GM19239 (cell line): ENCODE measurements at regions not wholly inside any gene's neighbourhood (a gene's known extent, or its start where the extent isn't known, plus 50 kb on each side); places are given as distances from the start of the nearest gene placed in this dataset.

Experiments
- DNase-seq: peaks from one replicate; pipeline ENCODE4 v3.0.0; 2011; ENCODE audit warnings: low spot score; ENCODE audit not compliant: insufficient read length
- FAIRE-seq: peaks from 2 replicates; lab custom pipeline; 2011; peaks lifted over from hg19 to GRCh38; lab: Jason Lieb, UNC

- FAIRE-seq = no peak
These were observed 894.4 kb upstream of the PCDH9 start for GRCh38 chr13:68124437-68125086.

DNA sequence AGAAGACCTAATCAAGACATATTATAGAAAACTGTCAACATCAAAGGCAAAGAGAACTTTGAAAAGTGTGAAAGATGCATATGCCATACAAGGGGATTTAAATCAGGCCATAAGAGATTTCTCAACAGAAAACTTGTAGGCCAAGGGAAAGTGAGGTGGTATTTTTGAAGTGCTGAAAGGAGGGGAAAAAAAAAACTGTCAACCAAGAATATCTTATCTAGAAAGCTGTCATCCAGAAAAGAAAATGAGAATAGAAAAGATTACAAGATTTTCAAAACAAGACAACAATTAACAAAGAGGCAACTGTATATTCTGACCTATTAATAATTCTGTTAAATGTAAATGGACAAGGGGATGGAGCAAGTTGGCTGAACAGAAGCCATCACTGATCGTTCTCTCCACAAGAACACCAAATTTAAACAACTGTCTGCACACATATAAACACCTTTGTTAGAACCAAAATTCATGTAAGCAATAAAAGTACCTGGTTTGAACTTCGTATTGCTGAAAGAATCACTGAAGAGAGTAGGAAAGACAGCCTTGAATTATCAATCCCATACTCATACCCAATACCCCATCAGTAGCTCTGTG lies 880.1 kb upstream of the PCDH9 start:
- FAIRE-seq = no peak

More at GRCh38 chr13:68124437-68125086, 894.4 kb upstream of the PCDH9 start:
- DNase-seq = no peak

GRCh38 chr13:68107667-68108066 lies 877.5 kb upstream of the PCDH9 start:
- DNase-seq = no peak

More for the DNA sequence above, 880.1 kb upstream of the PCDH9 start:
- DNase-seq = no peak

DNA sequence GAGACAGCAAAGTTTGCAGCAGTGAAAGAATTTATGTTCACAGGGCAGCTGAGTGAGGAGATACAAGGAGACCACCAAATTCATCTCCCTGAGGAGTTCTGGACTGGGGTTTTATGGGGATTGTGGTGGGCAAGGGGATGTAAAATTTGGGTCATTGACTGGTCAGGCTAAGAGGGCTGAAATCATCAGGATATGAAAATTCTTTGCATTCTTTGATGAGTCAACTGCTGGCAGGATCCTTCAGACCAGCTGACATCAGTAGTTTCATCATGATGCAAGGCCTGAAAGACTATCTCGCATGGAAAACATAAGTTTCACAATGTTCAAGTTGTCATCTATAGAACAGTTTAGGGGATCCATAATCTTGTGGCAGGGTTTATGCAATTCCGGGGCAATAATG lies 869.5 kb upstream of the PCDH9 start:
- no peak for FAIRE-seq
- DNase-seq = no peak

More at GRCh38 chr13:68107667-68108066, 877.5 kb upstream of the PCDH9 start:
- no peak for FAIRE-seq

DNA sequence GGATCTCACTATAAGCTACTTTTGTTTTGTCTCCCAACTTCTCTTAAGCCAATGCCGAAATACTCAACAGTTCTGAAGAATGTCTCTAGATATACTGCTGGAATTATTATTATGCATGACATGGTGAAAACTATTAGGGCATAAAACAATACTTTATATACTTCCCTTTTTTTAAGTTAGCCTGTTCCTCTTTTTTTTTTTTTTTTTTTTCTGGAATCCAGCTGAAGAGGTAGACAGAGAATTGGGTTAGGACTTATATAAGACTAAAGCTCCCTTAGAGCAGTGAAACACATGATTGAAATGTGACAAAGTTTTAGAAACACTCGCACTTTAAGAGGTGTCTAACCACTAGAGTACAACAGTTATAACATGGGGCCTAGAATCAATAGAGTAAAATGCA lies 850.9 kb upstream of the PCDH9 start:
- FAIRE-seq (no peak), DNase-seq (no peak)

- FAIRE-seq (no peak), DNase-seq (no peak)
These were observed 848.7 kb upstream of the PCDH9 start for GRCh38 chr13:68078874-68079273.

DNA sequence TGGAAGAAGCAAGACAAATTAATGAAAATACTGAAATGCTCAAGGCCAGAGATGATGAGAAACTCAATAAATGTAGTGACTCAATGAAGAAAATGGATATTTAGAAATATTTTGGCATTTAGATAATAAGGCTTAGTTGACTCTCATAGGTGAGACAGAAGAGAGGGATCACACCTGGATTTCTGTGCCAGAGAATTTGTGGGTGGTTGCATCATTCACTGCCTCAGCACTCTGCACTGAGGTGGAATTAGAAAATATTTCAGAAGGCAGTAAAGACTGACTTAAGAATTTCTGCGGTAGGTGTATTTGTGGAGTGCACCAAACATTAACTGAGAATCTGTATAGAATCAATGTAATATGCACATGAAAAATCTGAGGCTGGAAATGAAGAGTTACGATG lies 848.3 kb upstream of the PCDH9 start:
- FAIRE-seq = no peak

DNA sequence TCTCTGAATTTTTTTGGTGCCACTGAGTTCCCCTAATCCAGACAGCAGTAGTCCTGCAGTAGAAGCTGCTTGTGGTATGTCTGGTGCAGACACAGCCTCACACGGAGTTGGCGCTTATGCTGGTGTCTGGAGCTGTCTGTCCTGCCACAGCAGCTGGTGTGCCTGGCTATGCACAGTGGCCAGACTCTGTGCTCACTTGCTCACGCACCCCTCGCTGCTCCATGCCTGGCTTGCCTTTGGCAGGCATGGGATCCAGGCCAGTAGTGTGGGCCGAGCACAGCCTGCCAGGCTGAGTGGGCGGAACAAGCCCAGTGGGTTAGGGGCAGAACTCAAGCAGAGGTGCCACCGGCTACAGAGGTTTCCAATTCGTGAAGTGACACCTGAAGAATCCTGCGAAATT lies 845.9 kb upstream of the PCDH9 start:
- DNase-seq = no peak
- FAIRE-seq = no peak

More for the DNA sequence above, 848.3 kb upstream of the PCDH9 start:
- no peak for DNase-seq

- no peak for FAIRE-seq
- DNase-seq = no peak
These were observed 836.9 kb upstream of the PCDH9 start for GRCh38 chr13:68066879-68067513.

DNA sequence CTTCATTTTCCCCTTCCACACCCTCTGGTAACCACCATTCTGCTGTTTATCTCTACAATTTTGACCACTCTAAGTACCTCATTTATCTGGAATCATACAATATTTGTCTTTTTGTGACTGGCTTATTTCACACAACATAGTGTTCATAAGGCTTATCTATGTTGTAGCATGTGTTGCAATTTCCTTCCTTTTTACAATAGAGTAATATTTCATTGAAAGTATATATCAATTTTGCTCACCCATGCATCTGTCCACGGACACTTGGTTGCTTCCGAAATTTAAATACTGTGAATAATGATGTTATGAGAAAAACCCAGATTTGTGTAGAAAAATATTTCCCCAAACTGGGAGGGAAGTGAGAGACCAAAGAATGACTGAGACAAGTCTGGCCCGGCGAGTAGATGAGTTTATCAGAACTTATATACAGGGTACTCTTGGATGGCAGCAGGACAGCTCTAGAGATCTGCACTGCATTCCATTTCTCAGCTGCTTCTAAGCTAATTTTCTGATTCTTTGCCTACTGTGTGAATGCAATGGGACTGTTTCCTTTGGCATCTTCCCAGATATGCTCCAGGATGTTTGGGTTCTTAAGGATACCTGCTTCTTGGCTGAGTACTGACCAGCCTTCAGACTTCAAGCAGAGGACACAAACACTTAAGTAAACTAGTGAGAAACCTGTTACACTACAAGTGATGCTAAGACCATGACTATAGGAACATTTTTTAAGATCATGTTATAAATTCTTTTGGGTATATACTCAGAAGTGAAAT lies 834.0 kb upstream of the PCDH9 start:
- FAIRE-seq = no peak
- no peak for DNase-seq

DNA sequence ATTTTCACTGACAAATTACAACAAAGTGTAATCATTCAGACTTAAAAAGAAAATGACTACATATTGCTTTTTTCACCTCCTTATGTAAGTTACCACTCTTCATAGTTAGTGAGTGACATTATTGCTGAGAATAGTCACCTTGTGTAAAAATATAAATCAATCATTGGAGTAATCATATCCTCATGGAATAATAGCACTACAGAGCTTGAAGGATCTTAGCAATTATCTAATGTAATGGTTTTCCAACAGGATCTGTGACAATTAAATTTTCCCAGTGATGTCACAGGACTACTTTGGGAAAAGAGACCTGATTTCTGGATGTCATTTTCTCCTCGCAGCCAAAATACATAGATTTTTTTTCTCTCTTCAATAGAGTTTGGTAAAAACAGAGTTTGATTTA lies 833.0 kb upstream of the PCDH9 start:
- no peak for DNase-seq
- FAIRE-seq = no peak

DNA sequence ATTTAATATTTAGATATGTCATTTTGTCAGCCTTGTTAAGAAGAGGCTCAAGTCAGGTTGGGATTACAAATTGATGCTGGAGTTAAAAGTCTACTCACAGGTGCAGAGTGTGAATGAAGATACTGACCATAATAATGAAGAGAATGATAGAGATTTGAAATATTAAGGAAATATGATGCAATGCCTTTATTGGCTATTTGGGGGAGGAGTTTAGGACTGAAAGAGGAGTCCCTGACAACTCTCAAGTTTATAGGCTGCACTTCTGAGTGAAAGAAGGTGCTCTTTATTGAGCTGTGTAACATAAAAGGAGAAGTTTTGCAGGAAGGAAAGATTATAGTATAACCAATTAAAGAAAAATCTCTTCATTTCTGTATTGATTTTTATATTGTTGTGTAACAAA lies 827.7 kb upstream of the PCDH9 start:
- FAIRE-seq = no peak
- DNase-seq = no peak

- no peak for FAIRE-seq
- DNase-seq = no peak
These were observed 826.9 kb upstream of the PCDH9 start for GRCh38 chr13:68056816-68057710.

DNA sequence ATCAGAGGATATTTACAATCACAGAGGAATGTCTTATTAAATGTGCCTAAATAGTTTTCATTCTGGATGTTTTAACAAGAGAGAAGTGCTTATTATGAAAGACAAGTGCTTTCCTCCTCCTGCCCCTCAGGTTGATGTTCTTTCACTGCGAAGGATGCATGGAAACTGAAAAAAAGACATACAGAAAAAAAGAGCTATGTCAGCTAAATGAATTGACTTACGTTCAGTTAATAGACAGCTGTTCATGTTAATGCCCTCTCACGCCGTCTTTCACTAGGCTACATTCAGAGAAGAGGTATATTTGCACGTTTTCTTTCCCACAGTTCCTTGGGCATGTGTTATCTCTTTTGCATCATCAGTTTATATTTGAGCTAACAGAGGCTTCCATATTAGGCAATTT lies 821.8 kb upstream of the PCDH9 start:
- FAIRE-seq = no peak
- DNase-seq = no peak

DNA sequence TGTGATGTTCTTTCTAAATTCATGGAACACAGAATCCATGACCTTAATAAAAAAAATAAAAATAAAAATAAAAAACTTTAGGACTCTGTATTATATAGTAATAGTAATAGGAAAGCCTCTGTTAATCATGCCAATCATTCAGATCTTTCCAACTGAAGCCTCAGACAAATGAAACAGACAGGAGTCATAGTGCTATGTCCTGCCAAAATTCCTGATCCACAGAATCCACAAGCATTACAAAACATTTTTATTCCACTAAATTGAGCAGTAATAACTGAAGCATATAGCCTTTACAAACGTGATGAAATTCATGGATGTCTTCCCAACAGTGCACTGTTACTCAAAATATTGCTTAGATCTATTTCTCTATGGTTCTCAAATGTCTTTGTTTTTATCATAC lies 820.6 kb upstream of the PCDH9 start:
- no peak for FAIRE-seq

GRCh38 chr13:68048802-68049359 lies 818.7 kb upstream of the PCDH9 start:
- DNase-seq = no peak
- FAIRE-seq = no peak

More for the DNA sequence above, 820.6 kb upstream of the PCDH9 start:
- DNase-seq = no peak

GRCh38 chr13:68047889-68048288 lies 817.8 kb upstream of the PCDH9 start:
- FAIRE-seq = no peak
- no peak for DNase-seq

- DNase-seq (no peak), FAIRE-seq (no peak)
These were observed 816.8 kb upstream of the PCDH9 start for GRCh38 chr13:68046903-68047302.

DNA sequence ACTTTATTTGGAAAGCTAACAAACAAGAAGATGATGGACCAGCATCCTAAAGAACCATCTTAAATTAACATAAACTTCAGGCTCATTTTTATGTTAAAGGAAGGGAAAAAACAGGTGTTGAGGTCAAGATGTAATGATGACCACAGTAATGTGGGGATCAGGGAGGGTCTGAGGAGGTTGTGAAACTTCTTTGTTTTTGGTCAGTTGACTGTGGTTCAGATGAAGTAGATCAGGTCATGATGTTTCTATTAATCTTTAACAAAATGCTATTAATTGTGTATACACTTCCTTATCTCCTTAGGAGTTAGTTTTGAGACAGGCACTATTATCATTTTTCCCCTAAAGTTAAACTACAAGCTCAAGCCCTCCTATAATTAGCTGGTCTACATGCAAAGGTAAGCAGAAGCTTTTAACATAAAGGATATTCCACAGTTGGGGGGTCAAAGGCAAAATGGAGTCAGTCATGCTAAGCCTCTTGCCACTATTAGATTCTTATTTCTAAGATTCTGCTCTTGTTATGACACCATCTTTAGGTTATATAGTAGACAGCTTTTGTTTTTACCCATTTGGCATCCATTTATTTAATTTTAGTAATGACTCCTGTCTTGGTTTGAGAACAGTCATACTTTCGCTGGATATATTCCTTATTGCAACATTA lies 800.1 kb upstream of the PCDH9 start:
- no peak for DNase-seq
- peak; percentile 55 for FAIRE-seq
